Thymus (tissue), 11 donors: ENCODE measurements at regions not wholly inside any gene's neighbourhood (a gene's known extent, or its start where the extent isn't known, plus 50 kb on each side); places are given as distances from the start of the nearest gene placed in this dataset.
"Not testable (repeated sequence)": the region's sequence is repeated elsewhere in the genome, so short reads cannot be mapped to it uniquely, and the experiment has no call there.

Experiments used
- DNase-seq, 9 donors: peaks; one replicate each; pipeline ENCODE4 v3.0.0-alpha.2; 2013; ENCODE audit warnings: low spot score in 9 of 9, low read depth in 6 of 9, missing footprints in 1 of 9
- H3K27ac ChIP-seq, 2 donors: one replicate each; pipeline ENCODE4 v1.5.1; 2013; ENCODE audit warnings: control low read depth in 1 of 2, low read depth in 1 of 2, low read length in 1 of 2, mild to moderate bottlenecking in 1 of 2, moderate library complexity in 1 of 2
- H3K27me3 ChIP-seq, 2 donors: one replicate each; pipeline ENCODE4 v1.5.1; 2013; ENCODE audit warnings: low read length in 1 of 2; ENCODE audit not compliant: control insufficient read depth in 2 of 2, insufficient read depth in 1 of 2
- H3K36me3 ChIP-seq, 2 donors: one replicate each; pipeline ENCODE4 v1.5.1; 2013; ENCODE audit warnings: low read length in 1 of 2, mild to moderate bottlenecking in 1 of 2, moderate library complexity in 1 of 2; ENCODE audit not compliant: control insufficient read depth in 2 of 2, insufficient read depth in 2 of 2
- H3K4me1 ChIP-seq, 2 donors: one replicate each; pipeline ENCODE4 v1.5.1; 2013; ENCODE audit warnings: low read length in 2 of 2; ENCODE audit not compliant: control insufficient read depth in 2 of 2, insufficient read depth in 2 of 2
- H3K4me3 ChIP-seq, 2 donors: one replicate each; pipeline ENCODE4 v1.5.1; 2013; ENCODE audit warnings: low read length in 2 of 2, control low read depth in 1 of 2, mild to moderate bottlenecking in 1 of 2
- H3K9me3 ChIP-seq, 2 donors: one replicate each; pipeline ENCODE4 v1.5.1; 2013; ENCODE audit warnings: low read length in 1 of 2, mild to moderate bottlenecking in 1 of 2; ENCODE audit not compliant: control insufficient read depth in 2 of 2, insufficient read depth in 1 of 2
- WGBS: extraction: QIAGEN DNeasy Blood & Tissue Kit; methylation state at CpG from one replicate; pipeline ENCODE4 v1.1.7; 2013; 5-methylcytosine and 5-hydroxymethylcytosine counted together
- donor health status: healthy.

GRCh38 chr11:71748965-71749620, 83.9 kb upstream of the DEFB108B start:
- 55% methylated on average over 14 of the region's 14 CpGs for WGBS
- H3K9me3 ChIP-seq, result not testable (repeated sequence)

GRCh38 chr11:71750908-71751307, 82.1 kb upstream of the DEFB108B start:
- H3K27ac ChIP-seq, H3K4me3 ChIP-seq, DNase-seq, H3K27me3 ChIP-seq, H3K36me3 ChIP-seq, H3K9me3 ChIP-seq, H3K4me1 ChIP-seq: not testable (repeated sequence)
- WGBS, result 61% methylated on average over 11 of the region's 11 CpGs

More at GRCh38 chr11:71748965-71749620, 83.9 kb upstream of the DEFB108B start:
- H3K27ac ChIP-seq, H3K4me3 ChIP-seq, DNase-seq, H3K36me3 ChIP-seq, H3K4me1 ChIP-seq, H3K27me3 ChIP-seq: not testable (repeated sequence)

GRCh38 chr11:71764695-71765491, 68.1 kb upstream of the DEFB108B start:
- 82% methylated on average over 20 of the region's 20 CpGs for WGBS
- not testable (repeated sequence) for H3K27me3 ChIP-seq, H3K4me3 ChIP-seq, H3K9me3 ChIP-seq, H3K4me1 ChIP-seq, H3K36me3 ChIP-seq, H3K27ac ChIP-seq, DNase-seq

- H3K4me1 ChIP-seq, H3K27me3 ChIP-seq, H3K36me3 ChIP-seq, H3K4me3 ChIP-seq, H3K27ac ChIP-seq, H3K9me3 ChIP-seq, DNase-seq: not testable (repeated sequence)
- 78% methylated on average over 2 of the region's 5 CpGs for WGBS
These were observed 66.0 kb upstream of the DEFB108B start for GRCh38 chr11:71767016-71767415.

GRCh38 chr11:71772193-71772592, 60.8 kb upstream of the DEFB108B start:
- DNase-seq, H3K4me1 ChIP-seq, H3K27ac ChIP-seq, H3K36me3 ChIP-seq, H3K27me3 ChIP-seq, H3K9me3 ChIP-seq, H3K4me3 ChIP-seq: not testable (repeated sequence)
- 67% methylated on average over 12 of the region's 12 CpGs for WGBS

- DNase-seq, result no peak
- no peak overlapping the region for H3K4me3 ChIP-seq
These were observed 58.3 kb upstream of the DEFB108B start for GRCh38 chr11:71774603-71775222.

GRCh38 chr11:71780116-71780515, 52.9 kb upstream of the DEFB108B start:
- not testable (repeated sequence) for DNase-seq, H3K9me3 ChIP-seq, H3K27me3 ChIP-seq, H3K27ac ChIP-seq, H3K36me3 ChIP-seq, H3K4me1 ChIP-seq, H3K4me3 ChIP-seq
- WGBS, result 22% methylated on average over 6 of the region's 6 CpGs

More at GRCh38 chr11:71774603-71775222, 58.3 kb upstream of the DEFB108B start:
- no peaks in the 10 kb centered on the region for H3K9me3 ChIP-seq
- no peak overlapping the region for H3K27ac ChIP-seq
- H3K27me3 ChIP-seq, result no peaks in the 10 kb centered on the region
- no peaks in the 10 kb centered on the region for H3K36me3 ChIP-seq
- 96% methylated on average over 30 of the region's 30 CpGs for WGBS
- no peaks in the 10 kb centered on the region for H3K4me1 ChIP-seq

- DNase-seq, H3K4me3 ChIP-seq: not testable (repeated sequence)
- WGBS, result 72% methylated on average over 6 of the region's 6 CpGs
These were observed 52.2 kb upstream of the DEFB108B start for GRCh38 chr11:71780771-71781170.

GRCh38 chr11:71781491-71781890, 51.5 kb upstream of the DEFB108B start:
- not testable (repeated sequence) for H3K36me3 ChIP-seq, H3K4me1 ChIP-seq, DNase-seq, H3K9me3 ChIP-seq, H3K4me3 ChIP-seq, H3K27ac ChIP-seq, H3K27me3 ChIP-seq
- WGBS, result 90% methylated on average over 5 of the region's 5 CpGs

More at GRCh38 chr11:71780771-71781170, 52.2 kb upstream of the DEFB108B start:
- H3K36me3 ChIP-seq, H3K9me3 ChIP-seq, H3K27ac ChIP-seq, H3K4me1 ChIP-seq, H3K27me3 ChIP-seq: not testable (repeated sequence)
